K562 (cell line): ENCODE measurements at regions not wholly inside any gene's neighbourhood (a gene's known extent, or its start where the extent isn't known, plus 50 kb on each side); places are given as distances from the start of the nearest gene placed in this dataset.

Source experiments
- ATAC-seq: fragments of 200-7000 bp; cut with Tn5 transposase; 3 replicates; pipeline ENCODE4 v1.9.1; 2020; ENCODE audit warnings: moderate library complexity
- BruUV-seq: library from RNA; stranded (reverse); fragments of 400-500 nt; replicated peaks from 2 replicates; lab custom pipeline; 2021; lab: Mats Ljungman, UMichigan
- CTCF ChIA-PET: fragments of 300-600 bp; formaldehyde crosslinking; extraction: SDS; loops from one replicate; lab custom pipeline; 2021; ENCODE audit warnings: low intra/inter-chr PET ratio; lab: Yijun Ruan, JAX
- POLR2A ChIA-PET: fragments of 300-600, 350-650 bp; sonication (Branson Sonifier 250); formaldehyde crosslinking; extraction: SDS; loops from one replicate; lab custom pipeline; 2021; ENCODE audit warnings: antibody characterized with exemption, inconsistent platforms; lab: Yijun Ruan, JAX
- DNase-seq, 4 experiments: peaks; one replicate each; pipeline versions ENCODE4 v3.0.0 to v3.0.0-alpha.2; 2011 to 2018; ENCODE audit warnings: low spot score in 3 of 4, mixed read lengths in 3 of 4; ENCODE audit errors: extremely low read depth in 1 of 4
- FAIRE-seq: peaks from 2 replicates; lab custom pipeline; 2011; peaks lifted over from hg19 to GRCh38; lab: Jason Lieb, UNC
- H2AFZ ChIP-seq: 2 replicates; pipeline ENCODE4 v1.6.0; 2011; ENCODE audit warnings: low read depth, low read length, control low read depth, inconsistent platforms
- H3K27ac ChIP-seq: fragments of 200-600 bp; 3 replicates; pipeline ENCODE4 v1.8.0; 2011; ENCODE audit warnings: low read depth, mild to moderate bottlenecking, control low read depth, inconsistent platforms, low read length, moderate library complexity, mixed read lengths; ENCODE audit errors: extremely low read depth
- H3K27me3 ChIP-seq, 2 experiments: fragments of 300-600 bp in 1 of 2; 2 replicates in 1 of 2; 3 replicates in 1 of 2; pipeline versions ENCODE4 v1.6.0 to v1.8.0; 2011; ENCODE audit warnings: inconsistent platforms in 2 of 2, low read length in 2 of 2, mild to moderate bottlenecking in 1 of 2, mixed read lengths in 1 of 2, moderate library complexity in 1 of 2; ENCODE audit not compliant: control insufficient read depth in 2 of 2, insufficient read depth in 2 of 2
- H3K36me3 ChIP-seq: fragments of 300-600 bp; 3 replicates; pipeline ENCODE4 v1.8.0; 2011; ENCODE audit warnings: mild to moderate bottlenecking, low read length, inconsistent platforms; ENCODE audit not compliant: control insufficient read depth, insufficient read depth
- H3K4me1 ChIP-seq, 2 experiments: fragments of 200-600 bp in 1 of 2; replicated peaks in 1 of 2; 2 replicates in 1 of 2; 3 replicates in 1 of 2; pipeline versions ENCODE4 v1.5.1 to v1.8.0; 2011; ENCODE audit warnings: inconsistent platforms in 2 of 2, low read length in 2 of 2, mild to moderate bottlenecking in 1 of 2, mixed read lengths in 1 of 2, moderate library complexity in 1 of 2; ENCODE audit not compliant: control insufficient read depth in 2 of 2, insufficient read depth in 2 of 2
- H3K4me2 ChIP-seq: 2 replicates; pipeline ENCODE4 v1.6.1; 2011; ENCODE audit warnings: low read length, control low read depth, inconsistent platforms, mixed read lengths; ENCODE audit not compliant: insufficient read depth
- H3K4me3 ChIP-seq: fragments of 200-600 bp; sonication (generic), shearing (Covaris generic); 2 replicates; pipeline ENCODE4 v1.5.1; 2016; ENCODE audit warnings: control low read depth, inconsistent platforms
- H3K79me2 ChIP-seq: fragments of 200-600 bp; 3 replicates; pipeline ENCODE4 v1.8.0; 2011; ENCODE audit warnings: low read length, inconsistent platforms; ENCODE audit not compliant: control insufficient read depth, insufficient read depth
- H3K9ac ChIP-seq, 2 experiments: 2 replicates each; pipeline versions ENCODE4 v1.6.0 to v1.6.1; 2011; ENCODE audit warnings: low read depth in 2 of 2, low read length in 2 of 2, control low read depth in 1 of 2, inconsistent platforms in 1 of 2, mild to moderate bottlenecking in 1 of 2, mixed read lengths in 1 of 2; ENCODE audit not compliant: insufficient read depth in 1 of 2
- H3K9me1 ChIP-seq: one replicate; pipeline ENCODE4 v1.6.0; 2011; ENCODE audit warnings: inconsistent platforms, mild to moderate bottlenecking, low read length, moderate library complexity; ENCODE audit not compliant: control insufficient read depth, insufficient read depth
- H3K9me3 ChIP-seq: replicated peaks from 2 replicates; pipeline ENCODE4 v1.5.1; 2011; ENCODE audit warnings: low read depth, low read length, inconsistent platforms; ENCODE audit not compliant: control insufficient read depth, insufficient read depth
- H4K20me1 ChIP-seq: replicated peaks from 2 replicates; pipeline ENCODE4 v1.6.1; 2011; ENCODE audit warnings: low read length, inconsistent platforms, mixed read lengths; ENCODE audit not compliant: control insufficient read depth, insufficient read depth
- CBFA2T3 ChIP-seq: fragments of 450-650 bp; IDR thresholded peaks from 2 replicates; pipeline ENCODE4 v1.6.1; 2017
- CREBBP ChIP-seq: IDR thresholded peaks from one replicate; pipeline ENCODE4 v1.6.1; 2012; ENCODE audit warnings: low read depth, mild to moderate bottlenecking, control low read depth, inconsistent platforms, low read length
- LARP7 ChIP-seq: fragments of 450-650 bp; IDR thresholded peaks from 2 replicates; pipeline ENCODE4 v1.6.1; 2016
- RUNX1 ChIP-seq: sonication (generic); IDR thresholded peaks from 2 replicates; pipeline ENCODE4 v1.6.1; 2016; ENCODE audit warnings: antibody characterized with exemption, low read depth
- THAP7 ChIP-seq: fragments of 250-450 bp; sonication (Bioruptor Pico); IDR thresholded peaks from 2 replicates; pipeline ENCODE4 v1.5.0; 2021
- ZNF121 ChIP-seq: sonication (generic); formaldehyde crosslinking; conservative IDR thresholded peaks from 2 replicates; pipeline ENCODE4 v1.8.0; 2022; ENCODE audit warnings: missing genetic modification reagents
- ZNF699 ChIP-seq: fragments of 250-450 bp; sonication (Bioruptor Pico); IDR thresholded peaks from 2 replicates; pipeline ENCODE4 v1.8.0; 2021; ENCODE audit warnings: mild to moderate bottlenecking, moderate library complexity; ENCODE audit not compliant: insufficient replicate concordance
- WGBS: fragments of 100-300 bp; shearing (Covaris generic); methylation state at CpG from one replicate; pipeline ENCODE4 v1.1.6; 2016; ENCODE audit warnings: low coverage, mixed read lengths; ENCODE audit not compliant: insufficient coverage; ENCODE audit errors: missing lambda C conversion rate; 5-methylcytosine and 5-hydroxymethylcytosine counted together
- in situ Hi-C: fragments of 300-500 bp; cut with MboI; formaldehyde crosslinking; loops from 4 replicates; pipeline ENCODE4 v1.15.0; 2018; ENCODE audit warnings: inconsistent platforms, mixed read lengths
- intact Hi-C: fragments of 100-400 bp; cut with micrococcal nuclease; formaldehyde crosslinking; loops from 2 replicates; pipeline ENCODE4 v1.14.2; 2022
- TF ChIP-seq, protein P1 (sequence below): sonication (generic); formaldehyde crosslinking; IDR thresholded peaks from 2 replicates; pipeline ENCODE4 v1.8.1; 2023; ENCODE audit warnings: mild to moderate bottlenecking, missing genetic modification reagents
- TF ChIP-seq, protein P2 (sequence below): IDR thresholded peaks from 3 replicates; pipeline ENCODE4 v1.6.1; 2011; ENCODE audit warnings: borderline replicate concordance, mild to moderate bottlenecking, moderate library complexity; ENCODE audit not compliant: insufficient read length; ENCODE audit errors: extremely low read depth

- no TSS peak for BruUV-seq
- no peak for ATAC-seq
- TF ChIP-seq ZNF121 (CRISPR knock-in tag) (no peak), THAP7 (CRISPR knock-in tag) (no peak), CREBBP (no peak), RUNX1 (no peak), CBFA2T3 (no peak), ZNF699 (CRISPR knock-in tag) (no peak), LARP7 (no peak)
- TF ChIP-seq, protein P1, sequence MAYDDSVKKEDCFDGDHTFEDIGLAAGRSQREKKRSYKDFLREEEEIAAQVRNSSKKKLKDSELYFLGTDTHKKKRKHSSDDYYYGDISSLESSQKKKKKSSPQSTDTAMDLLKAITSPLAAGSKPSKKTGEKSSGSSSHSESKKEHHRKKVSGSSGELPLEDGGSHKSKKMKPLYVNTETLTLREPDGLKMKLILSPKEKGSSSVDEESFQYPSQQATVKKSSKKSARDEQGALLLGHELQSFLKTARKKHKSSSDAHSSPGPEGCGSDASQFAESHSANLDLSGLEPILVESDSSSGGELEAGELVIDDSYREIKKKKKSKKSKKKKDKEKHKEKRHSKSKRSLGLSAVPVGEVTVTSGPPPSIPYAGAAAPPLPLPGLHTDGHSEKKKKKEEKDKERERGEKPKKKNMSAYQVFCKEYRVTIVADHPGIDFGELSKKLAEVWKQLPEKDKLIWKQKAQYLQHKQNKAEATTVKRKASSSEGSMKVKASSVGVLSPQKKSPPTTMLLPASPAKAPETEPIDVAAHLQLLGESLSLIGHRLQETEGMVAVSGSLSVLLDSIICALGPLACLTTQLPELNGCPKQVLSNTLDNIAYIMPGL (CRISPR knock-in tag): no peak
- TF ChIP-seq, protein P2, sequence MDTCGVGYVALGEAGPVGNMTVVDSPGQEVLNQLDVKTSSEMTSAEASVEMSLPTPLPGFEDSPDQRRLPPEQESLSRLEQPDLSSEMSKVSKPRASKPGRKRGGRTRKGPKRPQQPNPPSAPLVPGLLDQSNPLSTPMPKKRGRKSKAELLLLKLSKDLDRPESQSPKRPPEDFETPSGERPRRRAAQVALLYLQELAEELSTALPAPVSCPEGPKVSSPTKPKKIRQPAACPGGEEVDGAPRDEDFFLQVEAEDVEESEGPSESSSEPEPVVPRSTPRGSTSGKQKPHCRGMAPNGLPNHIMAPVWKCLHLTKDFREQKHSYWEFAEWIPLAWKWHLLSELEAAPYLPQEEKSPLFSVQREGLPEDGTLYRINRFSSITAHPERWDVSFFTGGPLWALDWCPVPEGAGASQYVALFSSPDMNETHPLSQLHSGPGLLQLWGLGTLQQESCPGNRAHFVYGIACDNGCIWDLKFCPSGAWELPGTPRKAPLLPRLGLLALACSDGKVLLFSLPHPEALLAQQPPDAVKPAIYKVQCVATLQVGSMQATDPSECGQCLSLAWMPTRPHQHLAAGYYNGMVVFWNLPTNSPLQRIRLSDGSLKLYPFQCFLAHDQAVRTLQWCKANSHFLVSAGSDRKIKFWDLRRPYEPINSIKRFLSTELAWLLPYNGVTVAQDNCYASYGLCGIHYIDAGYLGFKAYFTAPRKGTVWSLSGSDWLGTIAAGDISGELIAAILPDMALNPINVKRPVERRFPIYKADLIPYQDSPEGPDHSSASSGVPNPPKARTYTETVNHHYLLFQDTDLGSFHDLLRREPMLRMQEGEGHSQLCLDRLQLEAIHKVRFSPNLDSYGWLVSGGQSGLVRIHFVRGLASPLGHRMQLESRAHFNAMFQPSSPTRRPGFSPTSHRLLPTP: no peak
- POLR2A ChIA-PET: no interaction called here
- Histone ChIP-seq H2AFZ (no peak overlapping the region), H3K9me3 (no peaks in the 10 kb centered on the region; the same call in 1 of the 2 replicates), H3K27me3 (no peaks in the 10 kb centered on the region), H3K9me1 (no peaks in the 10 kb centered on the region), H4K20me1 (no peaks in the 10 kb centered on the region), H3K4me1 (no peaks in the 10 kb centered on the region), H3K79me2 (no peaks in the 10 kb centered on the region), H3K4me2 (no peak overlapping the region), H3K4me3 (no peak overlapping the region), H3K36me3 (no peaks in the 10 kb centered on the region), H3K27ac (no peak overlapping the region), H3K9ac (no peak overlapping the region)
- DNase-seq: no peak
- no peak for FAIRE-seq
- CTCF ChIA-PET: no interaction called here
- in situ Hi-C loops (no loop called here), intact Hi-C loops (no loop called here)
- 0% methylated on average over 2 of the region's 2 CpGs for WGBS
These were observed 907.1 kb upstream of the MBL2 start for GRCh38 chr10:53679666-53680065.
